ENCODE measurements at regions not wholly inside any gene's neighbourhood (a gene's known extent, or its start where the extent isn't known, plus 50 kb on each side); places are given as distances from the start of the nearest gene placed in this dataset.

- TF ChIP-seq CTCF (IDR thresholded peaks at IDR 0.05; ENCODE audit: borderline replicate concordance): no peak
- no peaks in the 10 kb centered on the region for H3K9me3 ChIP-seq (replicated peaks)
- no peaks in the 10 kb centered on the region for H3K4me1 ChIP-seq
- no peaks in the 10 kb centered on the region for H3K27me3 ChIP-seq (ENCODE audit: low read depth)
- H3K36me3 ChIP-seq: no peaks in the 10 kb centered on the region
- no peak overlapping the region for H3K27ac ChIP-seq (replicated peaks)
- intact Hi-C loops (cut with micrococcal nuclease): no loop called here
- no peak overlapping the region for H3K4me3 ChIP-seq
- no peak for DNase-seq
Observed at GRCh38 chr9:117815315-117815714, 111.1 kb downstream of the TLR4 start.

- no peaks in the 10 kb centered on the region for H3K27me3 ChIP-seq (ENCODE audit: low read depth)
- no peaks in the 10 kb centered on the region for H3K9me3 ChIP-seq (replicated peaks)
- no peaks in the 10 kb centered on the region for H3K36me3 ChIP-seq
- no peak for DNase-seq
- no peak overlapping the region for H3K27ac ChIP-seq (replicated peaks)
- intact Hi-C loops (cut with micrococcal nuclease): no loop called here
- no peak overlapping the region for H3K4me3 ChIP-seq
- H3K4me1 ChIP-seq: no peaks in the 10 kb centered on the region
- TF ChIP-seq CTCF (IDR thresholded peaks at IDR 0.05; ENCODE audit: borderline replicate concordance): no peak
Observed at GRCh38 chr9:117815948-117816347, 111.7 kb downstream of the TLR4 start.

GRCh38 chr9:117821954-117822353, 117.8 kb downstream of the TLR4 start:
- no peaks in the 10 kb centered on the region for H3K4me1 ChIP-seq
- no peak overlapping the region for H3K27ac ChIP-seq (replicated peaks)
- H3K36me3 ChIP-seq: no peaks in the 10 kb centered on the region
- TF ChIP-seq CTCF (IDR thresholded peaks at IDR 0.05; ENCODE audit: borderline replicate concordance): no peak
- intact Hi-C loops (cut with micrococcal nuclease): no loop called here
- DNase-seq: no peak
- H3K27me3 ChIP-seq (ENCODE audit: low read depth): no peaks in the 10 kb centered on the region
- H3K9me3 ChIP-seq (replicated peaks): no peaks in the 10 kb centered on the region
- no peak overlapping the region for H3K4me3 ChIP-seq

GRCh38 chr9:117823576-117823975, 119.4 kb downstream of the TLR4 start:
- no peak overlapping the region for H3K27ac ChIP-seq (replicated peaks)
- H3K4me3 ChIP-seq: no peak overlapping the region
- no peaks in the 10 kb centered on the region for H3K9me3 ChIP-seq (replicated peaks)
- TF ChIP-seq CTCF (IDR thresholded peaks at IDR 0.05; ENCODE audit: borderline replicate concordance): no peak
- no peaks in the 10 kb centered on the region for H3K4me1 ChIP-seq
- no peaks in the 10 kb centered on the region for H3K36me3 ChIP-seq
- intact Hi-C loops (cut with micrococcal nuclease): no loop called here
- H3K27me3 ChIP-seq (ENCODE audit: low read depth): no peaks in the 10 kb centered on the region
- DNase-seq: no peak

- H3K27ac ChIP-seq (replicated peaks): no peak overlapping the region
- H3K36me3 ChIP-seq: no peaks in the 10 kb centered on the region
- no peak for DNase-seq
Observed at GRCh38 chr9:117825609-117826347, 121.6 kb downstream of the TLR4 start.

More at GRCh38 chr9:117825609-117826347, 121.6 kb downstream of the TLR4 start:
- TF ChIP-seq CTCF (IDR thresholded peaks at IDR 0.05; ENCODE audit: borderline replicate concordance): no peak
- intact Hi-C loops (cut with micrococcal nuclease): no loop called here
- no peaks in the 10 kb centered on the region for H3K4me1 ChIP-seq
- H3K4me3 ChIP-seq: no peak overlapping the region
- H3K27me3 ChIP-seq (ENCODE audit: low read depth): no peaks in the 10 kb centered on the region
- no peaks in the 10 kb centered on the region for H3K9me3 ChIP-seq (replicated peaks)

Data from left ventricle myocardium inferior (tissue), 1 donor.